Small intestine (tissue), 7 donors: ENCODE measurements at regions not wholly inside any gene's neighbourhood (a gene's known extent, or its start where the extent isn't known, plus 50 kb on each side); places are given as distances from the start of the nearest gene placed in this dataset.
"Not testable (repeated sequence)": the region's sequence is repeated elsewhere in the genome, so short reads cannot be mapped to it uniquely, and the experiment has no call there.

Experiments
- DNase-seq, 2 donors: peaks; one replicate each; pipeline versions ENCODE4 v3.0.0 to v3.0.0-alpha.2; 2013
- FAIRE-seq: peaks from 2 replicates; lab custom pipeline; 2012; peaks lifted over from hg19 to GRCh38; lab: Jason Lieb, UNC
- H3K27ac ChIP-seq, 3 donors: one replicate each; pipeline ENCODE4 v1.5.1; 2013; ENCODE audit warnings: low read length in 2 of 3, mild to moderate bottlenecking in 2 of 3, control low read depth in 1 of 3, inconsistent platforms in 1 of 3, low read depth in 1 of 3, moderate library complexity in 1 of 3
- H3K27me3 ChIP-seq, 3 donors: one replicate each; pipeline ENCODE4 v1.6.1; 2013; ENCODE audit warnings: low read length in 3 of 3, inconsistent platforms in 1 of 3; ENCODE audit not compliant: control insufficient read depth in 3 of 3, insufficient read depth in 3 of 3
- H3K36me3 ChIP-seq, 3 donors: one replicate each; pipeline ENCODE4 v1.6.1; 2013; ENCODE audit warnings: low read length in 3 of 3, inconsistent platforms in 1 of 3, low read depth in 1 of 3, mild to moderate bottlenecking in 1 of 3, moderate library complexity in 1 of 3; ENCODE audit not compliant: control insufficient read depth in 3 of 3, insufficient read depth in 2 of 3
- H3K4me1 ChIP-seq, 3 donors: one replicate each; pipeline ENCODE4 v1.6.1; 2013; ENCODE audit warnings: low read length in 2 of 3, inconsistent platforms in 1 of 3, low read depth in 1 of 3, mild to moderate bottlenecking in 1 of 3, moderate library complexity in 1 of 3; ENCODE audit not compliant: control insufficient read depth in 3 of 3, insufficient read depth in 2 of 3
- H3K4me3 ChIP-seq, 3 donors: one replicate each; pipeline ENCODE4 v1.5.1; 2013; ENCODE audit warnings: low read length in 3 of 3, control low read depth in 1 of 3, inconsistent platforms in 1 of 3, low read depth in 1 of 3, mild to moderate bottlenecking in 1 of 3, moderate library complexity in 1 of 3
- H3K9me3 ChIP-seq, 2 donors: one replicate each; pipeline ENCODE4 v1.6.1; 2013; ENCODE audit warnings: low read depth in 1 of 2, low read length in 1 of 2; ENCODE audit not compliant: control insufficient read depth in 2 of 2, insufficient read depth in 1 of 2
- WGBS, 3 donors: extraction: QIAGEN DNeasy Blood & Tissue Kit; methylation state at CpG; one replicate each; pipeline ENCODE4 v1.1.7; 2013; 5-methylcytosine and 5-hydroxymethylcytosine counted together
- donor health status: healthy with polysubstance abuse.
- donor health status: control.
- donor health status: control.
- donor health status: Bipolar disorder and iron deficiency.
- donor health status: healthy.

DNA sequence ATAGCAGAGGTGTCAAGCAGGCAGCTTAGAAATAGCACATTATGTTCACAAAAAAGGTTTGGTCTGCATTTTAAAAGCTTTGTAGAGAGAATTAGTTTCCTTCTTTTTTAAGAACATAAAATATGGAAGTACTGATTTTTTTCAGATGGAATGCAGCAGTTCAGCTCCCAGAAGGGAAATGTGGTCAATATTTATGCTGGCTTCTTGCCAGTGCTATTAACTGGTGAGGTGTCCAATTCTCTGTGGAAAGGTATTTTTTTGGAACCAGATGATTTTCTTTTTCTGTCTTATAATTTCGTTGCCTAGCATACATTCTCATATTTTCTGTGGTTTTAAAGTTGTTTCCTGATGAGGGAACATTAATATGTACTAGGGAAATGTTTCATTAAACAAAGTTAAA lies 211.4 kb upstream of the ZNF385D start:
- no peak for FAIRE-seq
- H3K36me3 ChIP-seq = no peaks in the 10 kb centered on the region
- no peaks in the 10 kb centered on the region for H3K27me3 ChIP-seq
- H3K4me3 ChIP-seq = no peak overlapping the region
- no peak overlapping the region for H3K27ac ChIP-seq
- DNase-seq = no peak
- H3K4me1 ChIP-seq = no peaks in the 10 kb centered on the region
- WGBS, 3 donors = 3 to 17% (median 3%) methylated on average over 1 of the region's 1 CpG
- H3K9me3 ChIP-seq = no peaks in the 10 kb centered on the region

DNA sequence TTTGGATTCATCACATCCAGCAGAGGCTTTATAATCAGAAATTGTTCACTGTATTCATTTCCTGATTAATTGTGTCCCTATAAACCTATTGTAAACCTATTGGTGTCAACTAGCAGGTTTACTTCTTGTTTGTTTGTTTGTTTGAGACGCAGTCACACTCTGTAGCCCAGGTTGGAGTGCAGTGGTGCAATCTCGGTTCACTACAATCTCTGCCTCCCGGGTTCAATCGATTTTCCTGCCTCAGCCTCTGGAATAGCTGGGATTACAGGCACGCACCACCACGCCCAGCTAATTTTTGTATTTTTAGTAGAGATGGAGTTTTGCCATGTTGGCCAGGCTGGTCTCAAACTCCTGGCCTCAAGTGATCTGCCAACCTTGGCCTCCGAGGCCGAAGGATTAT lies 215.4 kb upstream of the ZNF385D start:
- not testable (repeated sequence) for H3K9me3 ChIP-seq, H3K4me3 ChIP-seq, DNase-seq, H3K36me3 ChIP-seq, FAIRE-seq, H3K27ac ChIP-seq, H3K27me3 ChIP-seq, H3K4me1 ChIP-seq
- 77 to 86% (median 82%) methylated on average over 8 of the region's 8 CpGs for WGBS, 3 donors

DNA sequence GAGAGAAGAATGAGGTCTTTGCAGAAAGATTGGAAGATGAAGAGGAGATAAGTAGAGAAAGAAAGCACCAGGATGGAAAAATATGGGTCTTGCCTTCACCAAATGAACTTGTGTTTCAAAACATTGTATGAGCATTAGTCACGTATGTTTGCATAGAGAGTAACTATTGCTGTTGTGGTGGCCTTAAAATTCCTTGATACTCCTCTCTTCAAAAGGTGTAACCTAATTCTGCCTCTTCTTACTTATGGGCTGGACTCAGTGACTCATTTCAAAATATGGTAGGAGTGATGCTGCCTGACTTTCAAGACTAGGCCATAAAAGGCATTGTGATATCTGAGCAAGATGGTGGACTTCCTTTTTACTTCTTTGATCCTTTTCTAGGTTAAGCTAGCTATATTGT lies 228.7 kb upstream of the ZNF385D start:
- H3K4me1 ChIP-seq = no peaks in the 10 kb centered on the region
- no peak overlapping the region for H3K27ac ChIP-seq
- DNase-seq (no peak), FAIRE-seq (no peak)
- H3K27me3 ChIP-seq = no peaks in the 10 kb centered on the region
- 75 to 86% (median 78%) methylated on average over 1 of the region's 1 CpG for WGBS, 3 donors
- H3K36me3 ChIP-seq = no peaks in the 10 kb centered on the region
- H3K9me3 ChIP-seq = no peaks in the 10 kb centered on the region
- no peak overlapping the region for H3K4me3 ChIP-seq

DNA sequence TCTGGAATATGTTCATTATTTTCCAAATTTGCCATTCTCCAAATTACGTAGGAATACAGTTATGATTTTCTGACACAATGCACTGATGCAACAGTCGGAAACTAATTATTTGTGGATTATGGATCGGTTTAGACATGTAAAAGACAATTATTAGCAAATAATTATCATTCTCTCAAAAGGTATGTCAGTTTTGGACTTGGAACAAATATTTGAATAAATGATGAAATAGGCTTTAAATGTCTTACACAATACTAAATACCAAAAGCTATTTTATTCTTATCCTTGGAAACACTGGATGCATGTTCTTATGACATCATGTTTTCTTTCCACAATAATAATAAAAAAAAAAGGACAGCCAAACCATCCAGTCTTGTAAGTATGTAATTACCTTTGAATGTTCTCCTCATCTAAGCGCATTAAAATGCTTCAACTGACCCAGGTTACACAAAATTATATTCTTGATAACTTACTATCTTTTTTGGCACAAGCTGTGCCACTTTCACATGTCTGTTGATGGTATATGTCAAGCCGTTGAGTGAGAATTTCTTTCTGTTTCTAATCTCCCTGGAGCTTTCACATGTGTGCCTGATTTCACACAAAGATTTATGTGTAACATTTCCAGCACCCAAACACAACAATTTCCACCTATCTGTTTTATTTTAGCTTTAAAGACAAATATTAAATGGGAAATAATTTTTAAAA lies 238.5 kb upstream of the ZNF385D start:
- Histone ChIP-seq H3K27me3 (no peaks in the 10 kb centered on the region), H3K36me3 (no peaks in the 10 kb centered on the region), H3K4me3 (no peak overlapping the region), H3K27ac (no peak overlapping the region), H3K4me1 (no peaks in the 10 kb centered on the region), H3K9me3 (no peaks in the 10 kb centered on the region)
- WGBS, 3 donors = 78 to 88% (median 82%) methylated on average over 5 of the region's 5 CpGs
- no peak for FAIRE-seq
- no peak for DNase-seq

DNA sequence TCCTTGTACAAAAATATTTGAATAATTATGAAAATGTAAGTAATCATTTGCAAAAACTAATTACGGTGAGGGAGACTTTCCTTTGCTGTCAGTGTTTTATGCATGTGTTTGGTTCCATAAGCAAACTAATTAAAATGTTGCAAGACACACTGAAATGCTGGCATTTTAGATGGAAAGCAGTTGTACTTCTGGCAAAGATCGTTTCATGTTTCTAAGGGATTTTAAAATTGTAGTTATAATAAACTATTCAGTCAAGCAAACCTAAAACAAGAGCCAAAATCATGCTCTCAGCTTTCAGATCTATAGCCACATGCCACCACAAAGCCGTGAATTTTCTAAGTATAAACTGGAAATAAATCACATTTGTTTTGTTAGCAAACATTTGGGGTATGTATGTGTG lies 240.1 kb upstream of the ZNF385D start:
- FAIRE-seq (no peak), DNase-seq (no peak)
- Histone ChIP-seq H3K9me3 (no peaks in the 10 kb centered on the region), H3K27me3 (no peaks in the 10 kb centered on the region), H3K4me1 (no peaks in the 10 kb centered on the region), H3K4me3 (no peak overlapping the region), H3K36me3 (no peaks in the 10 kb centered on the region), H3K27ac (no peak overlapping the region)
- 45 to 59% (median 54%) methylated on average over 3 of the region's 3 CpGs for WGBS, 3 donors

DNA sequence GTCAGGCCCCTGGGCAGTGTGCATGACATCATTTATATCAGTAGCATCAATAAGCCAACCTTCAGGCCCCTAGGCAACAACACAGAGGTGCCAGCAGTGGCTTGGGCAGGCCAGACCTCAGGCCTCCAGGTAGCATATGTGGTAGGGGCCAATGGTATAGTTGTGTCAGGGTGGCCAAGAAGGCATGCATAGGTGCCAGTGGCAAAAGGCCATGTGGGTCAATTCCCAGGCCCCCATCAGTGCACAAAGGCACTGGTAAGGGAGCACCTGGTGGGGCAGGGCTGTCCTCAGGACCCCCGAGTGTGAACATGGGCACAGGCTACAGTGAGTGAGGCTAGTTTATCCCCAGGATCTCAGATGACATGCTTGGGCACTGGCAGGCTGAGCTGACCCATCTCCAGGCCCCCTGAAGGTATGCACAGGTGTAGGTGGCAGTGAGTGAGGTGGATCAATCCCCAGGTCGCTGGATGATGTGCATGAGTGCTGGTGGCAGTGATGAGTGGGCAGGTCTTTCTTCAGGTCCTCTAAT lies 244.1 kb upstream of the ZNF385D start:
- Histone ChIP-seq H3K4me3 (no peak overlapping the region), H3K4me1 (no peaks in the 10 kb centered on the region), H3K27me3 (no peaks in the 10 kb centered on the region), H3K36me3 (no peaks in the 10 kb centered on the region), H3K27ac (no peak overlapping the region), H3K9me3 (no peaks in the 10 kb centered on the region)
- no peak for DNase-seq
- FAIRE-seq = no peak
- WGBS, 3 donors = 18 to 47% (median 43%) methylated on average over 2 of the region's 2 CpGs

DNA sequence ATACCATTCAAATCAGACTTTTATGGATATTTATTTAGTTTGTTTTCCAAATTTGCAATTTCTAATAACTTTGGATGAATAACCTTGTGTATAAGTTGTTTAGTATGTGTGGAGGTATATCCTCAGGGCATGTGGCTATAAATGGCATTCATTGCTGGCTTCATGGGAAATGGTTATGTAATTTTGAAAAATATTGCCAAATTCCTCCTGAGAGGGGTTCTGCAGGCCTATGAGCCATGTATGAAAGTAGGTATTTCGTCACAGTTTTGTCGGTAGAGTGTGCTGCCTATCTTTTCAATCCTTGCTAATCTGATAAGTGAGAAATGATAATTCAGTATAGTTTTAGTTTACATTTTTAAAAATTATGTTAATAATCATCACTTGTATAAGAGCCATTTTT lies 256.4 kb upstream of the ZNF385D start:
- Histone ChIP-seq H3K4me1 (no peaks in the 10 kb centered on the region), H3K9me3 (no peaks in the 10 kb centered on the region), H3K27me3 (no peaks in the 10 kb centered on the region), H3K27ac (no peak overlapping the region), H3K36me3 (no peaks in the 10 kb centered on the region), H3K4me3 (no peak overlapping the region)
- FAIRE-seq = no peak
- DNase-seq = no peak
- WGBS, 3 donors = 72 to 84% (median 84%) methylated on average over 2 of the region's 2 CpGs

DNA sequence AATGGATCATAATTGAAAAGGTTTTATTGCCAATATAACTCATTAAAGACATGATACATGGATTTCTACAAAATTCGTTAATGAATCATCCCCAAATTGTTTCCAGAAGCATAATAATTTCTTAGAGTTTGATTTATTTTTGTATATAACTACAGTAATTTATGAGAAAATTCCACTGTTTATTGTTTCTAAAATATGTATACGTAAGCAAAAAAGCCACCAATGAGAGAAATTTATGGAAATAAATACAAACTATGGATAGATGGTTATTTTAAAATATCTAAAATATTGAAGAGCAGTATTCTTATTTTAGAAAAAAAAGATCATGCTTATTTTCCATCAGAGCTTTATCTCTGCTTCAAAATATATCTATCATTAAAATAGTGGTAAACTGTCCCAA lies 260.0 kb upstream of the ZNF385D start:
- Histone ChIP-seq H3K27ac (no peak overlapping the region), H3K9me3 (no peaks in the 10 kb centered on the region), H3K4me1 (no peaks in the 10 kb centered on the region), H3K27me3 (no peaks in the 10 kb centered on the region), H3K4me3 (no peak overlapping the region), H3K36me3 (no peaks in the 10 kb centered on the region)
- 78 to 86% (median 78%) methylated on average over 2 of the region's 2 CpGs for WGBS, 3 donors
- FAIRE-seq (no peak), DNase-seq (no peak)

DNA sequence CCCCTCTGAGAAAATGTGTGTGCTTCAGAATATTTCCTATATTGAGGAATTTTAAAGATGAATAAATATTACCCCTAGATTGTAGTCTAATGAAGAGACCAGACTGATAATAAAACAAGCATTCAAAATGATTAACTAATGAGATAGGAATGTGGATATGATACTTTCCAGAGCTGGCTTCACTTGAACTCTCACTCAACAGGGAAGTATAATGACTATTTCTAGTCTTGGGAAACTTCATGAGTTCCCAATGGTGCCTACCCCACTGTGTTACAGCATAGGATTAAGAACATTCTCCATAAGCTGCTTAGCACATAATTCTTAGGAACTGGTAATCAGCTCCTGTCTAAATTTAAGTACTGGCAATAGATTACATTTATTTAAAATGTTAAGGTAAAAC lies 261.5 kb upstream of the ZNF385D start:
- Histone ChIP-seq H3K27ac (no peak overlapping the region), H3K4me1 (no peaks in the 10 kb centered on the region), H3K36me3 (no peaks in the 10 kb centered on the region), H3K4me3 (no peak overlapping the region), H3K9me3 (no peaks in the 10 kb centered on the region), H3K27me3 (no peaks in the 10 kb centered on the region)
- FAIRE-seq (no peak), DNase-seq (no peak)
